ENCODE measurements at regions not wholly inside any gene's neighbourhood (a gene's known extent, or its start where the extent isn't known, plus 50 kb on each side); places are given as distances from the start of the nearest gene placed in this dataset.

DNA sequence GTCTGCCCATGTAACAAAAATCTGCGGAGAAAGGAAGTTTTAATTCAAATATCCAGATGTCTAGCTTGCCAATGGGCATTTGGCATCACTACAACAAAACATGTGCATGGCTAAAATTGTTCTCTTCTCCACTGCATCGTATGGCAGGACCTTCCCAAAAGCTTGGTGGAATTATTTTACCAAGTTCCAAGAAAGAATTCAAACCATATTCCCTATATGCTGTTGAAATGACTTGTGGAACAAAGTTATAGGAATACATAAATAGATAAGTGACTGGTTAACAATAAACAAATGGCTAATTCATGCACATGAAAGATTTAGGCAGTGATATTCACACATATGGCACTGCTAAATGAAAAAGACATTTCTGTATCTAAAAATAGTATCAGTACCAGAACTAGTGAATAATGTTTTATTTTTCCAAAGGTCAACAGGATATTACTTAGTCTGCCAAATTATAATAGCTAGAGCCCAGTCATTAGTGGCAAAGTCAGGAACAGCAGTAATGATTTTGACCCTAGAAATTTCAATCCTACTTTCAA is 425.4 kb upstream of the VRK2 start:
- H3K4me1 ChIP-seq (ENCODE audit: low read length): no peaks in the 10 kb centered on the region
- H3K36me3 ChIP-seq (ENCODE audit: insufficient read depth, low read length): no peaks in the 10 kb centered on the region
- H3K27me3 ChIP-seq (ENCODE audit: low read length): no peaks in the 10 kb centered on the region
- no peaks in the 10 kb centered on the region for H3K9me3 ChIP-seq (ENCODE audit: low read length)
- DNase-seq: no peak
- no peaks in the 10 kb centered on the region for H4K20me1 ChIP-seq (ENCODE audit: insufficient read depth, low read depth, low read length)
- no peak overlapping the region for H3K9ac ChIP-seq (ENCODE audit: low read length)
- no peaks in the 10 kb centered on the region; the same call in 1 of the 2 replicates for H3K9me2 ChIP-seq (replicated peaks; ENCODE audit: insufficient read depth, low read length)
- H3K4me3 ChIP-seq (ENCODE audit: low read length): no peak overlapping the region
- no peaks in the 10 kb centered on the region for H3K79me2 ChIP-seq (ENCODE audit: low read length)
- no peak overlapping the region for H3K27ac ChIP-seq (ENCODE audit: low read length)
- no peak overlapping the region for H2AFZ ChIP-seq (ENCODE audit: low read length)
- no peak overlapping the region for H3K4me2 ChIP-seq (ENCODE audit: low read depth, low read length, poor library complexity, severe bottlenecking)

DNA sequence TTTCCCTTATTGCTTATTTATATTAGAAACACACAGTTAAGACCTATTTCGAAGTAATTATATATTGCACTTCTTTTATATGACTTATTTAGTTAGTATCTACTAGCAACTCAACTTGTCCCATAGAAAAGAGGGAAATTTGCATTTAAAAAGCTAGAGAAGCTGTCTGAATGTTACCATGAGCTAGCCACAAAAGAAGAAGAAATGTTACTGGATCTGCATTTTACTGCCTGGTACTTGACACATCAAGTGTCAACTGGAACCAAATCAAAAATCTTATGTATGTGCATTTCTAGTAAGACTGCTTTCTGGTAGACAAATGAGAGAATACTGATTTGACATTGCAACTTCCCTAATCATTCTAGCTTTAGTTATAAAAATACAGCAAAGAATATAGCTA is 424.6 kb upstream of the VRK2 start:
- Histone ChIP-seq H3K9ac (ENCODE audit: low read length) (no peak overlapping the region), H4K20me1 (ENCODE audit: insufficient read depth, low read depth, low read length) (no peaks in the 10 kb centered on the region), H3K27ac (ENCODE audit: low read length) (no peak overlapping the region), H3K27me3 (ENCODE audit: low read length) (no peaks in the 10 kb centered on the region), H3K36me3 (ENCODE audit: insufficient read depth, low read length) (no peaks in the 10 kb centered on the region), H3K4me1 (ENCODE audit: low read length) (no peaks in the 10 kb centered on the region), H2AFZ (ENCODE audit: low read length) (no peak overlapping the region), H3K4me3 (ENCODE audit: low read length) (no peak overlapping the region), H3K4me2 (ENCODE audit: low read depth, low read length, poor library complexity, severe bottlenecking) (no peak overlapping the region), H3K9me3 (ENCODE audit: low read length) (no peaks in the 10 kb centered on the region), H3K9me2 (replicated peaks; ENCODE audit: insufficient read depth, low read length) (no peaks in the 10 kb centered on the region; the same call in 1 of the 2 replicates), H3K79me2 (ENCODE audit: low read length) (no peaks in the 10 kb centered on the region)
- no peak for DNase-seq

GRCh38 chr2:57656198-57656597 is 390.4 kb upstream of the VRK2 start:
- Histone ChIP-seq H4K20me1 (ENCODE audit: insufficient read depth, low read depth, low read length) (no peaks in the 10 kb centered on the region), H3K9me3 (ENCODE audit: low read length) (no peaks in the 10 kb centered on the region; the same call in 1 of the 2 replicates), H3K4me3 (ENCODE audit: low read length) (no peak overlapping the region), H3K4me2 (ENCODE audit: low read depth, low read length, poor library complexity, severe bottlenecking) (no peak overlapping the region), H3K79me2 (ENCODE audit: low read length) (no peaks in the 10 kb centered on the region), H3K27me3 (ENCODE audit: low read length) (no peaks in the 10 kb centered on the region), H3K9ac (ENCODE audit: low read length) (no peak overlapping the region), H3K4me1 (ENCODE audit: low read length) (no peaks in the 10 kb centered on the region), H2AFZ (ENCODE audit: low read length) (no peak overlapping the region), H3K27ac (ENCODE audit: low read length) (no peak overlapping the region), H3K36me3 (ENCODE audit: insufficient read depth, low read length) (no peaks in the 10 kb centered on the region), H3K9me2 (replicated peaks; ENCODE audit: insufficient read depth, low read length) (no peaks in the 10 kb centered on the region)
- no peak for DNase-seq

DNA sequence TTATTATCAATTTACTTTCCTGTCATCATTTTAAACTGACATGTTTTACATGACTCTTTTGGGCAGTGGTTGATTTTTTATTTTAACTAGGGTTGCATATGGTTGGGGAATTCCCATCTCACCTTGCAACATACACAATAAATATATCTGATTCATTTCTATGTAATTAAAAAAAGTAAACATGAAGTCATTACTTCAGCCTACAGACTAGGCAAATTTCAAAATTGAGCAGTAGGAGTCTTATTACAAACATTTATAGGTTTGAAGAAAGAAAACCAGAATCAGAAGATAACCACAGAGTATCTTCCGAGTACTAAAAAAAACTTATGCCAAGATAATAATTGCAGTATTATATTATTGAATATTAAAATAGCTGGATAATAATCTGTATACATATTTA is 377.0 kb upstream of the VRK2 start:
- Histone ChIP-seq H3K4me3 (ENCODE audit: low read length) (no peak overlapping the region), H3K9ac (ENCODE audit: low read length) (no peak overlapping the region), H3K4me2 (ENCODE audit: low read depth, low read length, poor library complexity, severe bottlenecking) (no peak overlapping the region), H3K36me3 (ENCODE audit: insufficient read depth, low read length) (no peaks in the 10 kb centered on the region), H3K4me1 (ENCODE audit: low read length) (no peaks in the 10 kb centered on the region), H3K79me2 (ENCODE audit: low read length) (no peaks in the 10 kb centered on the region), H2AFZ (ENCODE audit: low read length) (no peak overlapping the region), H3K9me3 (ENCODE audit: low read length) (no peaks in the 10 kb centered on the region), H3K27me3 (ENCODE audit: low read length) (no peaks in the 10 kb centered on the region), H3K9me2 (replicated peaks; ENCODE audit: insufficient read depth, low read length) (no peaks in the 10 kb centered on the region), H3K27ac (ENCODE audit: low read length) (no peak overlapping the region), H4K20me1 (ENCODE audit: insufficient read depth, low read depth, low read length) (no peaks in the 10 kb centered on the region)
- DNase-seq: no peak

DNA sequence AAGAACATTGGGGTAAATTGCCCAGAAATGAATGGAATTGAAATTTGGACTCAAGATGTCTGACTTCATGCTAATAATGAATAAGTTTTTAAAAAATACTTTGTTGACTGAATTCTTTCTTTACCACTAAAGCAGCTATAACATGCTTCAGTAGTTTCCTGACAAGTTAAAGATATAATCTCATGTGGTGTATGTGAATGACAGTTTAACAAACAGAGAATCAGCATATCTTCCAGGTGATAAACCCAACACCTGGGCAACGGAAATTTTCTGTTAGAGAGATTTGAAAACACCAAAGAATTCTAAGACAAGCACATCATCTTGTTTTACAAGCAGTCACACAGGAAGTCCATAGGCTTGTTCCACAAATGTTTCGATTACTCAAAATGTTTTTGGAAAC is 372.6 kb upstream of the VRK2 start:
- Histone ChIP-seq H3K4me1 (ENCODE audit: low read length) (no peaks in the 10 kb centered on the region), H3K27ac (ENCODE audit: low read length) (no peak overlapping the region), H3K9ac (ENCODE audit: low read length) (no peak overlapping the region), H3K4me3 (ENCODE audit: low read length) (no peak overlapping the region), H3K9me3 (ENCODE audit: low read length) (no peaks in the 10 kb centered on the region), H3K27me3 (ENCODE audit: low read length) (no peaks in the 10 kb centered on the region), H3K79me2 (ENCODE audit: low read length) (no peaks in the 10 kb centered on the region), H2AFZ (ENCODE audit: low read length) (no peak overlapping the region), H4K20me1 (ENCODE audit: insufficient read depth, low read depth, low read length) (no peaks in the 10 kb centered on the region), H3K4me2 (ENCODE audit: low read depth, low read length, poor library complexity, severe bottlenecking) (no peak overlapping the region), H3K36me3 (ENCODE audit: insufficient read depth, low read length) (no peaks in the 10 kb centered on the region), H3K9me2 (replicated peaks; ENCODE audit: insufficient read depth, low read length) (no peaks in the 10 kb centered on the region)
- no peak for DNase-seq

DNA sequence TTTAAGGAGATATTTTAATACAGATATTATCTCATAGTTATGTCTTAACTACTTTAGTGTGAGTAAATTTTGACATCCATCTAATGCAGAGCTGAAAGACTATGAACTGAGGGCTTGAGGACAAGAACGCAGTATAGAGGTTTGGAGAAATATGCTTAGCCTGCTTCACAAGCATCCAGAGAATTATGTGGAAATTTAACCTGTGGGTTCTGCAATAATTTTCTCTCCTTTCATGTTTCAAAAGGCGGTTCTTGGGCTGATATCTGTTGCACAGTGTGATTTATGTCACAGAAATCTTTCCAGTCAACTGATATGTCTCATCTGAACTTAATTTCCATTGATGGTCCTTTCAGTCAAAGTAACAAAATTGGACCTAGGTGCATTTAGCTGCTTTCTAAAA is 371.9 kb upstream of the VRK2 start:
- no peak overlapping the region for H3K4me2 ChIP-seq (ENCODE audit: low read depth, low read length, poor library complexity, severe bottlenecking)
- H2AFZ ChIP-seq (ENCODE audit: low read length): no peak overlapping the region
- H3K36me3 ChIP-seq (ENCODE audit: insufficient read depth, low read length): no peaks in the 10 kb centered on the region
- no peaks in the 10 kb centered on the region for H3K79me2 ChIP-seq (ENCODE audit: low read length)
- no peaks in the 10 kb centered on the region for H3K4me1 ChIP-seq (ENCODE audit: low read length)
- H3K4me3 ChIP-seq (ENCODE audit: low read length): no peak overlapping the region
- no peaks in the 10 kb centered on the region for H3K9me2 ChIP-seq (replicated peaks; ENCODE audit: insufficient read depth, low read length)
- DNase-seq: no peak
- H3K27ac ChIP-seq (ENCODE audit: low read length): no peak overlapping the region
- H3K9me3 ChIP-seq (ENCODE audit: low read length): no peaks in the 10 kb centered on the region
- no peaks in the 10 kb centered on the region for H4K20me1 ChIP-seq (ENCODE audit: insufficient read depth, low read depth, low read length)
- no peaks in the 10 kb centered on the region for H3K27me3 ChIP-seq (ENCODE audit: low read length)
- no peak overlapping the region for H3K9ac ChIP-seq (ENCODE audit: low read length)

DNA sequence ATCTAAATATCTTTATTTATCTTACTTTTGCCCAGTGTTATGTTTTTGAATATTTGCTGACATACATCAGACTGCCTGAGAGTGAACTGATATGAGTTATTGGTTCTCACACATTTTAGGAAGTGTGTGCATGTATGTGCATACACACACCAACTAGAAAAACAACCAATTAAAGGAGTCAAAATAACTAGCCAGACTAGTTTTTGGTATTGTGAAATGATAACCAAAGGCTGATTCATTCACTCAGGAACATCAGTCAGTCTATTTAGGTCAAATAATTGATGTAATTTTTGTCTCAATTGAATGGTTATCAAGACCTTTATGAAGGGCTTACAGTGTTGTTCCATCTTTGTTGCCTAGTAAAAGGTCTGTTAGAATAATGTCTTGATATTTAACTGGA is 369.3 kb upstream of the VRK2 start:
- Histone ChIP-seq H3K9ac (ENCODE audit: low read length) (no peak overlapping the region), H3K9me3 (ENCODE audit: low read length) (no peaks in the 10 kb centered on the region), H3K4me2 (ENCODE audit: low read depth, low read length, poor library complexity, severe bottlenecking) (no peak overlapping the region), H3K27me3 (ENCODE audit: low read length) (no peaks in the 10 kb centered on the region), H3K79me2 (ENCODE audit: low read length) (no peaks in the 10 kb centered on the region), H3K9me2 (replicated peaks; ENCODE audit: insufficient read depth, low read length) (no peaks in the 10 kb centered on the region), H3K36me3 (ENCODE audit: insufficient read depth, low read length) (no peaks in the 10 kb centered on the region), H3K27ac (ENCODE audit: low read length) (no peak overlapping the region), H4K20me1 (ENCODE audit: insufficient read depth, low read depth, low read length) (0 out of 2 replicates have a peak, but pooled peaks cover 4% of the 10 kb centered on the region), H3K4me1 (ENCODE audit: low read length) (no peaks in the 10 kb centered on the region), H2AFZ (ENCODE audit: low read length) (no peak overlapping the region), H3K4me3 (ENCODE audit: low read length) (no peak overlapping the region)
- no peak for DNase-seq

DNA sequence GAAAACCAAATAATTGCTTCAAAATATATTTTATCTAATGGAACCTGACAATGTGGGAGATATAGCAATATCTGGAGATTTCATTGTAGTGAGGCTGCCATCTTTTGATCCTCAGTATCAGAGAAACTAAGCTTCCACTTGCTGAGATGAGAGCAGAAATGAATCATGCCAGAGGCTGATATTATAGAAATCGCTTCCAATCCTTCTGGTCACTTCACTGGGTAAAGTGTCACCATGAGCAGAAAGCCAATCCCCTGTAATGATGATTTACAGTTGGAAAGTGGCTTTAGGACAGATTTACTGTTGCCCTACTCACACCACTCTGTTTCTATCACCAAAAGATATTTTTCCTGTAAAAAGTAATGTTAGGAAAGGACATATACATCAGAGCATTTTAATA is 365.0 kb upstream of the VRK2 start:
- Histone ChIP-seq H3K79me2 (ENCODE audit: low read length) (no peaks in the 10 kb centered on the region), H3K27ac (ENCODE audit: low read length) (no peak overlapping the region), H3K9me3 (ENCODE audit: low read length) (no peaks in the 10 kb centered on the region), H3K4me1 (ENCODE audit: low read length) (no peaks in the 10 kb centered on the region), H3K4me3 (ENCODE audit: low read length) (no peak overlapping the region), H3K4me2 (ENCODE audit: low read depth, low read length, poor library complexity, severe bottlenecking) (no peak overlapping the region), H4K20me1 (ENCODE audit: insufficient read depth, low read depth, low read length) (0 out of 2 replicates have a peak, but pooled peaks cover 4% of the 10 kb centered on the region), H2AFZ (ENCODE audit: low read length) (no peak overlapping the region), H3K36me3 (ENCODE audit: insufficient read depth, low read length) (no peaks in the 10 kb centered on the region), H3K27me3 (ENCODE audit: low read length) (no peaks in the 10 kb centered on the region), H3K9ac (ENCODE audit: low read length) (no peak overlapping the region), H3K9me2 (replicated peaks; ENCODE audit: insufficient read depth, low read length) (no peaks in the 10 kb centered on the region)
- no peak for DNase-seq

DNA sequence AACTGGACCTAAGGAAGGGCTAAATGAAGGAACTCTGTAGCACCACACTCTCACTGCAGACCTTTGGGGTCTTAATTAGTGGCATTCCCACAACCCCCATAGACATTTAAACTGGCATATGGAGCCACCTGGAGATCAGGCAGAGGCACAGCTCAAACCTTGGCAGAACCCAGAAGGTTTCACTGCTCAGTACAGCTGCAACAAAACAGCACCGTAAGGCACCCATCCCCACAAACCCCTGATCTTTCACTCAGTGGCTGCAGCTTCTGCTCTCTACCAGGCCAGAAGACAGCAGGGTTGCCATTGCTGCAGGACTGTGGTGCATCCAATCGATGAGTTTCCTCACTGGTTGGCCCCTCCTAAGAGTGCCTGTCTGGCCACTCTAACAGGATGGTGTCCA is 361.6 kb upstream of the VRK2 start:
- Histone ChIP-seq H3K36me3 (ENCODE audit: insufficient read depth, low read length) (no peaks in the 10 kb centered on the region), H3K4me2 (ENCODE audit: low read depth, low read length, poor library complexity, severe bottlenecking) (no peak overlapping the region), H3K4me1 (ENCODE audit: low read length) (no peaks in the 10 kb centered on the region), H3K9me3 (ENCODE audit: low read length) (0 out of 2 replicates have a peak, but pooled peaks cover 5% of the 10 kb centered on the region), H3K4me3 (ENCODE audit: low read length) (no peak overlapping the region), H3K27me3 (ENCODE audit: low read length) (no peaks in the 10 kb centered on the region), H3K9ac (ENCODE audit: low read length) (no peak overlapping the region), H3K27ac (ENCODE audit: low read length) (no peak overlapping the region), H3K9me2 (replicated peaks; ENCODE audit: insufficient read depth, low read length) (no peaks in the 10 kb centered on the region), H3K79me2 (ENCODE audit: low read length) (no peaks in the 10 kb centered on the region), H2AFZ (ENCODE audit: low read length) (no peak overlapping the region), H4K20me1 (ENCODE audit: insufficient read depth, low read depth, low read length) (0 out of 2 replicates have a peak, but pooled peaks cover 4% of the 10 kb centered on the region)
- DNase-seq: no peak

Measured in Karpas-422 (cell line).